Panc1 (cell line): ENCODE measurements at regions not wholly inside any gene's neighbourhood (a gene's known extent, or its start where the extent isn't known, plus 50 kb on each side); places are given as distances from the start of the nearest gene placed in this dataset.

Experiments
- ATAC-seq: fragments of 200-7000 bp; cut with Tn5 transposase; 2 replicates; pipeline ENCODE4 v1.9.1; 2020; ENCODE audit warnings: mild to moderate bottlenecking, moderate library complexity
- BruUV-seq: library from RNA; stranded (reverse); fragments of 400-500 nt; replicated peaks from 2 replicates; lab custom pipeline; 2021; lab: Mats Ljungman, UMichigan
- CTCF ChIA-PET: fragments of 300-600 bp; sonication (Branson Sonifier 250); formaldehyde crosslinking; loops from one replicate; lab custom pipeline; 2022; ENCODE audit warnings: antibody characterized with exemption; lab: Charles Lee
- POLR2A ChIA-PET: fragments of 300-600 bp; sonication (Branson Sonifier 250); formaldehyde crosslinking; loops from one replicate; lab custom pipeline; 2022; ENCODE audit warnings: antibody characterized with exemption; lab: Charles Lee
- DNase-seq: peaks from one replicate; pipeline ENCODE4 v3.0.0-alpha.2; 2010; ENCODE audit warnings: low read depth, low spot score
- H3K27ac ChIP-seq: 2 replicates; pipeline ENCODE4 v1.5.1; 2011; ENCODE audit warnings: mild to moderate bottlenecking, low read length, inconsistent platforms
- H3K27me3 ChIP-seq: fragments of 200-500 bp; sonication (Bioruptor generic); 2 replicates; pipeline ENCODE4 v1.6.0; 2014; ENCODE audit warnings: low read length, inconsistent platforms; ENCODE audit not compliant: control insufficient read depth, insufficient read depth
- H3K36me3 ChIP-seq: fragments of 200-500 bp; sonication (Bioruptor generic); 2 replicates; pipeline ENCODE4 v1.5.1; 2014; ENCODE audit warnings: inconsistent platforms, mild to moderate bottlenecking, low read length, moderate library complexity; ENCODE audit not compliant: control insufficient read depth, insufficient read depth
- H3K4me1 ChIP-seq: 2 replicates; pipeline ENCODE4 v1.5.1; 2011; ENCODE audit warnings: inconsistent platforms, mild to moderate bottlenecking, low read length, moderate library complexity; ENCODE audit not compliant: control insufficient read depth, insufficient read depth
- H3K4me3 ChIP-seq, 2 experiments: 2 replicates each; pipeline ENCODE4 v1.5.1; 2011 to 2012; ENCODE audit warnings: low read depth in 2 of 2, low read length in 2 of 2, mild to moderate bottlenecking in 2 of 2, inconsistent platforms in 1 of 2, moderate library complexity in 1 of 2
- H3K9me3 ChIP-seq: fragments of 200-500 bp; sonication (Bioruptor generic); 2 replicates; pipeline ENCODE4 v1.5.1; 2014; ENCODE audit warnings: low read depth, mild to moderate bottlenecking, inconsistent platforms, low read length, moderate library complexity; ENCODE audit not compliant: control insufficient read depth, insufficient read depth
- CTCF ChIP-seq: fragments of 450-650 bp; IDR thresholded peaks from 2 replicates; pipeline ENCODE4 v1.5.1; 2017; ENCODE audit warnings: mild to moderate bottlenecking
- POLR2AphosphoS5 ChIP-seq: IDR thresholded peaks from 2 replicates; pipeline ENCODE4 v1.6.1; 2012; ENCODE audit warnings: mild to moderate bottlenecking, low read depth, low read length, moderate library complexity
- SIN3A ChIP-seq: IDR thresholded peaks from 2 replicates; pipeline ENCODE4 v1.6.1; 2012; ENCODE audit warnings: low read depth, mild to moderate bottlenecking, low read length, moderate library complexity, borderline replicate concordance; ENCODE audit not compliant: insufficient read depth
- TCF7L2 ChIP-seq: IDR thresholded peaks from 2 replicates; pipeline ENCODE4 v1.6.1; 2011; ENCODE audit warnings: mild to moderate bottlenecking, low read depth, low read length, inconsistent platforms
- in situ Hi-C: cut with HindIII; loops from 2 replicates; pipeline ENCODE4 v1.10.0; 2016; ENCODE audit warnings: low sequenced_read_pairs, low pct_unique_long_range_greater_than_20kb
- intact Hi-C: fragments of 100-400 bp; cut with micrococcal nuclease; formaldehyde crosslinking; loops from one replicate; pipeline ENCODE4 v1.10.0; 2022; ENCODE audit not compliant: unreplicated experiment
- TF ChIP-seq, protein P1 (sequence below), 2 experiments: IDR thresholded peaks; 2 replicates each; pipeline ENCODE4 v1.6.1; 2011 to 2012; ENCODE audit warnings: low read depth in 2 of 2, control low read depth in 1 of 2, low read length in 1 of 2, mild to moderate bottlenecking in 1 of 2, moderate library complexity in 1 of 2; ENCODE audit not compliant: insufficient read depth in 1 of 2

DNA sequence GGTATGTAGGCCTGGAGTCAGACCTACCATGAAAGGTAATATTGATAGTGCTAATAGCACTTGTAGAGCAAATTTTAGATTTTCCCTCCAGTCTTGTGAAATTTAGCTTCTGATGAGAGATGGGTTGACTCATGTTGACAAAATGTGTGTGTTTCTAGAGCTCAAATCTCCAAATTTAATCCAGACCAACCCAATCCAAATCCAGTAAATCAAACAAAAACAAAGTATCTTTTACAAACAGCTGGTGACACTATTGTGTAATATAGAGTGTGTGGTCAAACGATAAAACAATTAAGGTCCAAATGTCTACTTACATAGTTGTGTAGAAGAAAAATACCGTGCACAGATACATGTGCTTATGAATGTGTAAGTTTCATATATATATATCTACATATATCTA, 63.4 kb upstream of the KITLG start:
- Histone ChIP-seq H3K27me3 (no peaks in the 10 kb centered on the region), H3K36me3 (no peaks in the 10 kb centered on the region), H3K4me3 (no peak overlapping the region), H3K9me3 (no peaks in the 10 kb centered on the region), H3K27ac (no peak overlapping the region), H3K4me1 (no peaks in the 10 kb centered on the region)
- in situ Hi-C loops (no loop called here), intact Hi-C loops (no loop called here)
- no TSS peak for BruUV-seq
- DNase-seq (no peak), ATAC-seq (no peak)
- POLR2A ChIA-PET: no interaction called here
- TF ChIP-seq SIN3A (no peak), CTCF (no peak), POLR2AphosphoS5 (no peak), TCF7L2 (no peak)
- TF ChIP-seq, protein P1, sequence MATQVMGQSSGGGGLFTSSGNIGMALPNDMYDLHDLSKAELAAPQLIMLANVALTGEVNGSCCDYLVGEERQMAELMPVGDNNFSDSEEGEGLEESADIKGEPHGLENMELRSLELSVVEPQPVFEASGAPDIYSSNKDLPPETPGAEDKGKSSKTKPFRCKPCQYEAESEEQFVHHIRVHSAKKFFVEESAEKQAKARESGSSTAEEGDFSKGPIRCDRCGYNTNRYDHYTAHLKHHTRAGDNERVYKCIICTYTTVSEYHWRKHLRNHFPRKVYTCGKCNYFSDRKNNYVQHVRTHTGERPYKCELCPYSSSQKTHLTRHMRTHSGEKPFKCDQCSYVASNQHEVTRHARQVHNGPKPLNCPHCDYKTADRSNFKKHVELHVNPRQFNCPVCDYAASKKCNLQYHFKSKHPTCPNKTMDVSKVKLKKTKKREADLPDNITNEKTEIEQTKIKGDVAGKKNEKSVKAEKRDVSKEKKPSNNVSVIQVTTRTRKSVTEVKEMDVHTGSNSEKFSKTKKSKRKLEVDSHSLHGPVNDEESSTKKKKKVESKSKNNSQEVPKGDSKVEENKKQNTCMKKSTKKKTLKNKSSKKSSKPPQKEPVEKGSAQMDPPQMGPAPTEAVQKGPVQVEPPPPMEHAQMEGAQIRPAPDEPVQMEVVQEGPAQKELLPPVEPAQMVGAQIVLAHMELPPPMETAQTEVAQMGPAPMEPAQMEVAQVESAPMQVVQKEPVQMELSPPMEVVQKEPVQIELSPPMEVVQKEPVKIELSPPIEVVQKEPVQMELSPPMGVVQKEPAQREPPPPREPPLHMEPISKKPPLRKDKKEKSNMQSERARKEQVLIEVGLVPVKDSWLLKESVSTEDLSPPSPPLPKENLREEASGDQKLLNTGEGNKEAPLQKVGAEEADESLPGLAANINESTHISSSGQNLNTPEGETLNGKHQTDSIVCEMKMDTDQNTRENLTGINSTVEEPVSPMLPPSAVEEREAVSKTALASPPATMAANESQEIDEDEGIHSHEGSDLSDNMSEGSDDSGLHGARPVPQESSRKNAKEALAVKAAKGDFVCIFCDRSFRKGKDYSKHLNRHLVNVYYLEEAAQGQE (IDR thresholded peaks at IDR 0.05; ENCODE audit: insufficient read depth in 1 of 2, low read depth in 2 of 2, low read length in 1 of 2): no peak
- CTCF ChIA-PET: no interaction called here

- H3K27me3 ChIP-seq: no peaks in the 10 kb centered on the region
- in situ Hi-C loops (no loop called here), intact Hi-C loops (no loop called here)
- DNase-seq: no peak
- no peak overlapping the region for H3K4me3 ChIP-seq
- no peaks in the 10 kb centered on the region for H3K9me3 ChIP-seq
- no peak for TF ChIP-seq SIN3A
- no peak for TF ChIP-seq POLR2AphosphoS5
- TF ChIP-seq, protein P1 (IDR thresholded peaks at IDR 0.05; ENCODE audit: insufficient read depth in 1 of 2, low read depth in 2 of 2, low read length in 1 of 2): no peak
- no peak for TF ChIP-seq CTCF
- no peak for TF ChIP-seq TCF7L2
- no TSS peak for BruUV-seq
- ChIA-PET CTCF (no interaction called here), POLR2A (no interaction called here)
- H3K27ac ChIP-seq: no peak overlapping the region
- no peaks in the 10 kb centered on the region for H3K4me1 ChIP-seq
- no peak for ATAC-seq
- H3K36me3 ChIP-seq: no peaks in the 10 kb centered on the region
Measured at GRCh38 chr12:88642675-88643431, 62.6 kb upstream of the KITLG start.
